ENCODE measurements at regions not wholly inside any gene's neighbourhood (a gene's known extent, or its start where the extent isn't known, plus 50 kb on each side); places are given as distances from the start of the nearest gene placed in this dataset.

- intact Hi-C loops (cut with DNase I), result no loop called here
- no peaks in the 10 kb centered on the region for H3K27me3 ChIP-seq
- no peaks in the 10 kb centered on the region for H3K36me3 ChIP-seq
- no peak for DNase-seq (ENCODE audit: low spot score in 2 of 2)
- no peak for TF ChIP-seq CTCF (IDR thresholded peaks at IDR 0.05)
- H3K9me3 ChIP-seq, result no peaks in the 10 kb centered on the region
- H3K27ac ChIP-seq, result no peak overlapping the region
- no peak overlapping the region for H3K4me3 ChIP-seq
- no peaks in the 10 kb centered on the region for H3K4me1 ChIP-seq
Measured at GRCh38 chr4:110950731-110951130, 327.9 kb upstream of the PITX2 start.

- Histone ChIP-seq H3K4me3 (no peak overlapping the region), H3K27me3 (no peaks in the 10 kb centered on the region), H3K4me1 (no peaks in the 10 kb centered on the region), H3K27ac (no peak overlapping the region), H3K36me3 (no peaks in the 10 kb centered on the region), H3K9me3 (no peaks in the 10 kb centered on the region)
- no peak for TF ChIP-seq CTCF (IDR thresholded peaks at IDR 0.05)
- no peak for DNase-seq (ENCODE audit: low spot score in 2 of 2)
- intact Hi-C loops (cut with DNase I), result no loop called here
Measured at GRCh38 chr4:110953191-110953590, 330.3 kb upstream of the PITX2 start.

GRCh38 chr4:110953898-110954297 lies 331.0 kb upstream of the PITX2 start:
- Histone ChIP-seq H3K36me3 (no peaks in the 10 kb centered on the region), H3K9me3 (no peaks in the 10 kb centered on the region), H3K4me3 (no peak overlapping the region), H3K27ac (no peak overlapping the region), H3K27me3 (no peaks in the 10 kb centered on the region), H3K4me1 (no peaks in the 10 kb centered on the region)
- no peak for TF ChIP-seq CTCF (IDR thresholded peaks at IDR 0.05)
- no peak for DNase-seq (ENCODE audit: low spot score in 2 of 2)
- intact Hi-C loops (cut with DNase I), result no loop called here

GRCh38 chr4:110955748-110956147 lies 332.9 kb upstream of the PITX2 start:
- H3K27me3 ChIP-seq, result no peaks in the 10 kb centered on the region
- no peak for DNase-seq (ENCODE audit: low spot score in 2 of 2)
- no peak for TF ChIP-seq CTCF (IDR thresholded peaks at IDR 0.05)
- no peaks in the 10 kb centered on the region for H3K9me3 ChIP-seq
- H3K4me1 ChIP-seq, result no peaks in the 10 kb centered on the region
- no peak overlapping the region for H3K27ac ChIP-seq
- no peaks in the 10 kb centered on the region for H3K36me3 ChIP-seq
- H3K4me3 ChIP-seq, result no peak overlapping the region
- intact Hi-C loops (cut with DNase I), result no loop called here

GRCh38 chr4:110959041-110959643 lies 336.3 kb upstream of the PITX2 start:
- no peak for DNase-seq (ENCODE audit: low spot score in 2 of 2)
- Histone ChIP-seq H3K4me1 (no peaks in the 10 kb centered on the region), H3K36me3 (no peaks in the 10 kb centered on the region), H3K9me3 (no peaks in the 10 kb centered on the region), H3K27ac (no peak overlapping the region), H3K4me3 (no peak overlapping the region), H3K27me3 (no peaks in the 10 kb centered on the region)
- intact Hi-C loops (cut with DNase I), result no loop called here
- TF ChIP-seq CTCF (IDR thresholded peaks at IDR 0.05), result no peak

- Histone ChIP-seq H3K4me1 (no peaks in the 10 kb centered on the region), H3K27me3 (no peaks in the 10 kb centered on the region), H3K4me3 (no peak overlapping the region), H3K9me3 (no peaks in the 10 kb centered on the region), H3K36me3 (no peaks in the 10 kb centered on the region), H3K27ac (no peak overlapping the region)
- intact Hi-C loops (cut with DNase I), result no loop called here
- TF ChIP-seq CTCF (IDR thresholded peaks at IDR 0.05), result no peak
- no peak for DNase-seq (ENCODE audit: low spot score in 2 of 2)
Measured at GRCh38 chr4:110961066-110961465, 338.2 kb upstream of the PITX2 start.
